ENCODE measurements at regions not wholly inside any gene's neighbourhood (a gene's known extent, or its start where the extent isn't known, plus 50 kb on each side); places are given as distances from the start of the nearest gene placed in this dataset.

DNA sequence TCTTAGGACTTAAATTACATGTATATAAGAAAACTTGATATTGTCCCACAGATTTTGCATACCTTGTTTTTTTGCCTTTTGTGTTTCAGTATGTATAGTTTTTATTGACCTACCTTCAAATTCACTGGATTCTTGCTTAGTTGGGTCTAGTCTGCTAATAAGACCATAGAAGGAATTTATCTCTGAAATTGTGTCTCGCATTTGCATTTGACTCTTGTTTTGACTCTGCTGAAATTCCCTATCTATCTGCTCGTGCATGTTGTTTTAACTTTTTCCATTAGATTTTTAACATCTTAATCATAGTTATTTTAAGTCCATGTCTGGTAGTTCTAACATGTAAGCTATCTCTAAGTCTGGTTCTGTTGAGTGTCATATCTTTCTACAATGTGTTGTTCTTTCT is 163.9 kb downstream of the SCP2D1 start:
- Histone ChIP-seq H3K9ac (ENCODE audit: low read length) (no peak overlapping the region), H4K20me1 (ENCODE audit: insufficient read depth, low read length) (no peaks in the 10 kb centered on the region), H3K27me3 (ENCODE audit: low read depth, low read length) (no peaks in the 10 kb centered on the region), H3K79me2 (ENCODE audit: low read length) (no peaks in the 10 kb centered on the region), H3K9me3 (ENCODE audit: insufficient read depth, low read length) (0 out of 2 replicates have a peak, but pooled peaks cover 5% of the 10 kb centered on the region), H3K4me1 (ENCODE audit: low read length) (peaks cover 19% of the 10 kb centered on the region), H3K4me3 (ENCODE audit: low read length) (no peak overlapping the region), H3K4me2 (ENCODE audit: low read length) (peak overlapping the region; percentile 23), H3K27ac (ENCODE audit: low read length) (peak overlapping the region; percentile 41; the same call in 1 of the 2 replicates), H3K36me3 (replicated peaks; ENCODE audit: low read depth, low read length) (peaks cover 7% of the 10 kb centered on the region), H2AFZ (ENCODE audit: low read depth, low read length) (no peak overlapping the region)
- TF ChIP-seq, protein P1, sequence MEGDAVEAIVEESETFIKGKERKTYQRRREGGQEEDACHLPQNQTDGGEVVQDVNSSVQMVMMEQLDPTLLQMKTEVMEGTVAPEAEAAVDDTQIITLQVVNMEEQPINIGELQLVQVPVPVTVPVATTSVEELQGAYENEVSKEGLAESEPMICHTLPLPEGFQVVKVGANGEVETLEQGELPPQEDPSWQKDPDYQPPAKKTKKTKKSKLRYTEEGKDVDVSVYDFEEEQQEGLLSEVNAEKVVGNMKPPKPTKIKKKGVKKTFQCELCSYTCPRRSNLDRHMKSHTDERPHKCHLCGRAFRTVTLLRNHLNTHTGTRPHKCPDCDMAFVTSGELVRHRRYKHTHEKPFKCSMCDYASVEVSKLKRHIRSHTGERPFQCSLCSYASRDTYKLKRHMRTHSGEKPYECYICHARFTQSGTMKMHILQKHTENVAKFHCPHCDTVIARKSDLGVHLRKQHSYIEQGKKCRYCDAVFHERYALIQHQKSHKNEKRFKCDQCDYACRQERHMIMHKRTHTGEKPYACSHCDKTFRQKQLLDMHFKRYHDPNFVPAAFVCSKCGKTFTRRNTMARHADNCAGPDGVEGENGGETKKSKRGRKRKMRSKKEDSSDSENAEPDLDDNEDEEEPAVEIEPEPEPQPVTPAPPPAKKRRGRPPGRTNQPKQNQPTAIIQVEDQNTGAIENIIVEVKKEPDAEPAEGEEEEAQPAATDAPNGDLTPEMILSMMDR (IDR thresholded peaks at IDR 0.05; ENCODE audit: low read depth, low read length), result no peak
- no peak for TF ChIP-seq EZH2phosphoT487 (IDR thresholded peaks at IDR 0.05; ENCODE audit: low read depth)

DNA sequence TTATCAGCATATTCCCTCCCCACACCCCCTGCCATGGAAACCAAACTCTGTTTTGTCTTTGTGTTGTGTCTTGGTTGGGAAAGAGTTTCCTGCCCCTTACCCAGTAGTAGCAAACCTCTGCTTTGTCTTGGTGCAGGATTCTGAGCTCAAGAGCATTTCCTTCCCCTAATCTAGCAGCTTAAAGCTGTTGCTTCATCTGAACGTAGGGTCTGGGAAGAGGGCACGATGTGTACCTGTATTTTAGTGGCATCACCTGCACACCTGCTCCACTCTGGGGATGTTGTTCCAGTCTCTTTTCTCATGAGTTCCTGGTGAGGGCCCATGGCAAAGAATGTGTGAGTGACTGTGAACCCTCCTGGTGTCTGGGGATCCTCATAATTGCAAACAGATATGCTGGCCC is 164.7 kb downstream of the SCP2D1 start:
- H3K4me2 ChIP-seq (ENCODE audit: low read length), result no peak overlapping the region
- H3K4me1 ChIP-seq (ENCODE audit: low read length), result peaks cover 19% of the 10 kb centered on the region
- no peak overlapping the region for H3K9ac ChIP-seq (ENCODE audit: low read length)
- no peak overlapping the region for H2AFZ ChIP-seq (ENCODE audit: low read depth, low read length)
- peaks cover 7% of the 10 kb centered on the region for H3K36me3 ChIP-seq (replicated peaks; ENCODE audit: low read depth, low read length)
- 0 out of 2 replicates have a peak, but pooled peaks cover 5% of the 10 kb centered on the region for H3K9me3 ChIP-seq (ENCODE audit: insufficient read depth, low read length)
- H3K79me2 ChIP-seq (ENCODE audit: low read length), result no peaks in the 10 kb centered on the region
- H3K4me3 ChIP-seq (ENCODE audit: low read length), result no peak overlapping the region
- no peaks in the 10 kb centered on the region for H4K20me1 ChIP-seq (ENCODE audit: insufficient read depth, low read length)
- no peak overlapping the region for H3K27ac ChIP-seq (ENCODE audit: low read length)
- TF ChIP-seq, protein P1 (IDR thresholded peaks at IDR 0.05; ENCODE audit: low read depth, low read length), result no peak
- H3K27me3 ChIP-seq (ENCODE audit: low read depth, low read length), result no peaks in the 10 kb centered on the region

DNA sequence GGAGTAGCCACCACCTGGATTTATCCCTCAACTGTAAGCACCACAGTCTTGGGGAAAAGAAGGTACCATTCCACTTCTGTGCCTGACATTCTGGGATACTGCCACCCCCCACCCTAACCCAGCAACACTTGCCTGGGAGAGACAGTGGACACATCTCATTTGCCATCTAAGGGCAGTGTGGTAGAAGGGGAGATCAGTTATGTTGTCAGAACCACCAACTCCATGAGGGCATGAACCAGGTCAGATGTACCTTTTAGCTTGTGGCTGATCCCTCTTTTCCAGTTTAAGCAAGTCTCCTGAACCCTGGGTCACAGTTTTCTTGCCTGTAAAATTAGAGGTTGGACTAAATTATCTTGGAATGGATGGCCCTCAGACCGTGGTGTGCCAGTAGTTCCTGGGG is 165.5 kb downstream of the SCP2D1 start:
- no peaks in the 10 kb centered on the region for H3K27me3 ChIP-seq (ENCODE audit: low read depth, low read length)

DNA sequence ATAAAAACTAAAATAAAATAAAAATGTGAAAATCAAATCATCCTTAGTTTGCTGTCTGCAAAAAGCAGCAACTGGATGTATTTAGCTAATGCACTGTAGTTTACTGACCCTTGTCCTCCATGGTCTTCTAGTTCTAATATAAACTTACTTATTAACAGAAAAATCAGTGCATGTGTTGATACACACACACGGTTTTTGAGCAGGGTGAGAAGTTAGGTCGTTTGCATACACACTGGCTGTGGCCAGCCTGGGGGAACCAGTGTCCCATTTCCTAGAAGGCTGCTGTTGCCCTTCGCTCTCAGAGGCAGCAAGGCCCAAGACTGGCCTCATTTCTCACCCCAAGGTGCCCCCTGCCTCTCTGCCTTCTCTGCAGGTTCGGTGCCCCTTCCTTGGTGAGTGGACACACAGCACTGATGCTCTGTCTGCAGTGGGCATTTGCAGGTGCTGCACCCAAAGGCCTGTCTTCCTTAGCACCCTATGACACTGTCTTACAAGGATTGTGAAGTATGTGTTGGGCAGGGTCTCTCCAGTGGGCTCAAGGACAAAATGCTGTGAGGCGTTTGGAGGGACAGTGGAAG is 168.5 kb downstream of the SCP2D1 start:
- Histone ChIP-seq H2AFZ (ENCODE audit: low read depth, low read length) (no peak overlapping the region), H3K9ac (ENCODE audit: low read length) (no peak overlapping the region), H3K27ac (ENCODE audit: low read length) (no peak overlapping the region), H3K4me3 (ENCODE audit: low read length) (no peak overlapping the region), H3K36me3 (replicated peaks; ENCODE audit: low read depth, low read length) (peaks cover 7% of the 10 kb centered on the region), H3K27me3 (ENCODE audit: low read depth, low read length) (no peaks in the 10 kb centered on the region), H3K9me3 (ENCODE audit: insufficient read depth, low read length) (0 out of 2 replicates have a peak, but pooled peaks cover 5% of the 10 kb centered on the region), H3K4me2 (ENCODE audit: low read length) (no peak overlapping the region), H4K20me1 (ENCODE audit: insufficient read depth, low read length) (no peaks in the 10 kb centered on the region), H3K4me1 (ENCODE audit: low read length) (peaks cover 22% of the 10 kb centered on the region), H3K79me2 (ENCODE audit: low read length) (no peaks in the 10 kb centered on the region)
- TF ChIP-seq, protein P1 (IDR thresholded peaks at IDR 0.05; ENCODE audit: low read depth, low read length), result no peak
- TF ChIP-seq EZH2phosphoT487 (IDR thresholded peaks at IDR 0.05; ENCODE audit: low read depth), result no peak

More for the DNA sequence above, 165.5 kb downstream of the SCP2D1 start:
- H3K4me1 ChIP-seq (ENCODE audit: low read length), result peaks cover 19% of the 10 kb centered on the region
- H4K20me1 ChIP-seq (ENCODE audit: insufficient read depth, low read length), result no peaks in the 10 kb centered on the region
- H3K36me3 ChIP-seq (replicated peaks; ENCODE audit: low read depth, low read length), result peaks cover 7% of the 10 kb centered on the region
- TF ChIP-seq EZH2phosphoT487 (IDR thresholded peaks at IDR 0.05; ENCODE audit: low read depth), result no peak
- TF ChIP-seq, protein P1 (IDR thresholded peaks at IDR 0.05; ENCODE audit: low read depth, low read length), result no peak
- H3K9ac ChIP-seq (ENCODE audit: low read length), result no peak overlapping the region
- H3K9me3 ChIP-seq (ENCODE audit: insufficient read depth, low read length), result 0 out of 2 replicates have a peak, but pooled peaks cover 5% of the 10 kb centered on the region
- H3K4me2 ChIP-seq (ENCODE audit: low read length), result no peak overlapping the region
- no peak overlapping the region for H2AFZ ChIP-seq (ENCODE audit: low read depth, low read length)
- no peak overlapping the region for H3K4me3 ChIP-seq (ENCODE audit: low read length)
- H3K27ac ChIP-seq (ENCODE audit: low read length), result no peak overlapping the region
- H3K79me2 ChIP-seq (ENCODE audit: low read length), result no peaks in the 10 kb centered on the region

Measured in OCI-LY3 (cell line).